ENCODE measurements at regions not wholly inside any gene's neighbourhood (a gene's known extent, or its start where the extent isn't known, plus 50 kb on each side); places are given as distances from the start of the nearest gene placed in this dataset.

DNA sequence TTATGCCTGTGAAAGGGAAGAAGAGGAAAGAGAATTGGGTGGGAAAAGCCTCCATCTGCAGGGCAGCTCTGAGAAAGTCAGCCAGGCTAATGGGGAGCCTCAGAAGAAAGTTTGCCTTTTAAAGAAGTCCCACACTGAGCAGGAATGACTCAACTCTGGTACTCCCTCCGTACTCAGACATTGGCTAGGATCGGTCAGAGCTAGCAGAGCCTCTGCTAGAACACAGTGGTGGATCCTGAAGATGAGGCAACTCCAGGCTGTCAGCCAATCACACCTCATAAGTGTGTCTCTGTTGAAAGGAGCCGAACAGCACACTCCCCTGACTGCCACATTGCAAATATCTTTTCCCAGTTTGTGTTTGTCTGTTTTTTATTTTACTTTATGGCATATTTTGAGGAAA lies 96.9 kb downstream of the HNRNPLL start:
- TF ChIP-seq CTCF (IDR thresholded peaks at IDR 0.05 in 2 of 3, conservative IDR thresholded peaks at IDR 0.05 in 1 of 3; ENCODE audit: control insufficient read depth in 2 of 3, extremely low read depth in 1 of 3, insufficient read depth in 1 of 3, low read depth in 3 of 3, low read length in 3 of 3) (no peak), CHD2 (IDR thresholded peaks at IDR 0.05; ENCODE audit: borderline replicate concordance, low read depth, low read length) (no peak), STAT3 (IDR thresholded peaks at IDR 0.05; ENCODE audit: low read depth, low read length) (no peak), CHD1 (IDR thresholded peaks at IDR 0.05; ENCODE audit: low read depth, low read length) (no peak), JUNB (IDR thresholded peaks at IDR 0.05) (no peak), POLR2AphosphoS5 (IDR thresholded peaks at IDR 0.05; ENCODE audit: low read length) (no peak), SPI1 (IDR thresholded peaks at IDR 0.05; ENCODE audit: borderline replicate concordance, insufficient read depth, low read depth, low read length) (no peak), RUNX3 (IDR thresholded peaks at IDR 0.05; ENCODE audit: low read length) (no peak), POLR2A (IDR thresholded peaks at IDR 0.05; ENCODE audit: low read depth, low read length) (no peak), MXI1 (IDR thresholded peaks at IDR 0.05; ENCODE audit: low read depth, low read length) (no peak), FOXK2 (IDR thresholded peaks at IDR 0.05) (no peak)
- TF ChIP-seq, protein P1, sequence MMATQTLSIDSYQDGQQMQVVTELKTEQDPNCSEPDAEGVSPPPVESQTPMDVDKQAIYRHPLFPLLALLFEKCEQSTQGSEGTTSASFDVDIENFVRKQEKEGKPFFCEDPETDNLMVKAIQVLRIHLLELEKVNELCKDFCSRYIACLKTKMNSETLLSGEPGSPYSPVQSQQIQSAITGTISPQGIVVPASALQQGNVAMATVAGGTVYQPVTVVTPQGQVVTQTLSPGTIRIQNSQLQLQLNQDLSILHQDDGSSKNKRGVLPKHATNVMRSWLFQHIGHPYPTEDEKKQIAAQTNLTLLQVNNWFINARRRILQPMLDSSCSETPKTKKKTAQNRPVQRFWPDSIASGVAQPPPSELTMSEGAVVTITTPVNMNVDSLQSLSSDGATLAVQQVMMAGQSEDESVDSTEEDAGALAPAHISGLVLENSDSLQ (IDR thresholded peaks at IDR 0.05), result no peak
